Neural cell (in vitro differentiated cells): ENCODE measurements at regions not wholly inside any gene's neighbourhood (a gene's known extent, or its start where the extent isn't known, plus 50 kb on each side); places are given as distances from the start of the nearest gene placed in this dataset.

Experiments used
- H2AFZ ChIP-seq: fragments of 200-600, 300-800 bp; sonication (generic), shearing (Covaris generic); 2 replicates; pipeline ENCODE4 v1.6.0; 2014; ENCODE audit warnings: low read depth, mild to moderate bottlenecking, antibody characterized with exemption, low read length, moderate library complexity
- H3F3A ChIP-seq: fragments of 200-600 bp; shearing (Covaris generic); 2 replicates; pipeline ENCODE4 v1.6.1; 2016; ENCODE audit warnings: mild to moderate bottlenecking, moderate library complexity, mixed read lengths, antibody characterized with exemption, low read length; ENCODE audit not compliant: insufficient read depth, poor library complexity, severe bottlenecking
- H3K27ac ChIP-seq: fragments of 200-600, 300-800 bp; sonication (generic), shearing (Covaris generic); 2 replicates; pipeline ENCODE4 v1.5.1; 2014; ENCODE audit warnings: mild to moderate bottlenecking, low read length, moderate library complexity
- H3K27me3 ChIP-seq: fragments of 300-800, 200-600 bp; sonication (generic), shearing (Covaris generic); 2 replicates; pipeline ENCODE4 v1.6.0; 2014; ENCODE audit warnings: mild to moderate bottlenecking, low read depth, low read length, moderate library complexity; ENCODE audit not compliant: insufficient read depth
- H3K36me3 ChIP-seq: fragments of 300-800, 200-600 bp; sonication (generic), shearing (Covaris generic); 2 replicates; pipeline ENCODE4 v1.5.1; 2014; ENCODE audit warnings: mild to moderate bottlenecking, antibody characterized with exemption, low read length, moderate library complexity; ENCODE audit not compliant: insufficient read depth
- H3K4me2 ChIP-seq: fragments of 300-800, 200-600 bp; sonication (generic), shearing (Covaris generic); 2 replicates; pipeline ENCODE4 v1.6.0; 2014; ENCODE audit warnings: mild to moderate bottlenecking, low read length
- H3K4me3 ChIP-seq: fragments of 300-800, 200-600 bp; sonication (generic), shearing (Covaris generic); 2 replicates; pipeline ENCODE4 v1.5.1; 2014; ENCODE audit warnings: mild to moderate bottlenecking, low read length, moderate library complexity
- H3K79me2 ChIP-seq: fragments of 200-600 bp; shearing (Covaris generic); replicated peaks from 2 replicates; pipeline ENCODE4 v1.6.0; 2014; ENCODE audit warnings: mild to moderate bottlenecking, low read length, moderate library complexity; ENCODE audit not compliant: insufficient read depth
- H3K9ac ChIP-seq: fragments of 300-800, 200-600 bp; sonication (generic), shearing (Covaris generic); 2 replicates; pipeline ENCODE4 v1.6.1; 2016; ENCODE audit warnings: mild to moderate bottlenecking, low read length, mixed read lengths
- H3K9me2 ChIP-seq: fragments of 200-600 bp; shearing (Covaris generic); 2 replicates; pipeline ENCODE4 v1.6.1; 2016; ENCODE audit warnings: mild to moderate bottlenecking, low read length, mixed read lengths; ENCODE audit not compliant: insufficient read depth
- H3K9me3 ChIP-seq: fragments of 200-600, 300-800 bp; sonication (generic), shearing (Covaris generic); 2 replicates; pipeline ENCODE4 v1.6.1; 2016; ENCODE audit warnings: mild to moderate bottlenecking, mixed run types, low read length, moderate library complexity, mixed read lengths
- H4K20me1 ChIP-seq: fragments of 200-600 bp; shearing (Covaris generic); 2 replicates; pipeline ENCODE4 v1.6.1; 2016; ENCODE audit warnings: mild to moderate bottlenecking, mixed run types; ENCODE audit not compliant: insufficient read depth
- CTCF ChIP-seq: fragments of 450-650 bp; IDR thresholded peaks from 2 replicates; pipeline ENCODE4 v1.5.1; 2014; ENCODE audit warnings: antibody characterized with exemption, mild to moderate bottlenecking, moderate library complexity; ENCODE audit not compliant: poor library complexity, severe bottlenecking
- EP300 ChIP-seq: fragments of 450-650 bp; conservative IDR thresholded peaks from 2 replicates; pipeline ENCODE4 v1.6.1; 2014; ENCODE audit warnings: antibody characterized with exemption, mild to moderate bottlenecking, moderate library complexity; ENCODE audit not compliant: poor library complexity, severe bottlenecking
- EZH2 ChIP-seq: fragments of 200-600, 300-800 bp; shearing (Covaris generic), sonication (generic); IDR thresholded peaks from 2 replicates; pipeline ENCODE4 v1.6.1; 2014; ENCODE audit warnings: antibody characterized with exemption, low read length, borderline replicate concordance, mild to moderate bottlenecking; ENCODE audit not compliant: insufficient read depth, poor library complexity, severe bottlenecking
- MXI1 ChIP-seq: fragments of 450-650 bp; conservative IDR thresholded peaks from 2 replicates; pipeline ENCODE4 v1.6.1; 2014; ENCODE audit warnings: antibody characterized with exemption, mild to moderate bottlenecking; ENCODE audit not compliant: poor library complexity, severe bottlenecking
- POLR2AphosphoS5 ChIP-seq: IDR thresholded peaks from 2 replicates; pipeline ENCODE4 v1.6.1; 2012
- RAD21 ChIP-seq: fragments of 450-650 bp; conservative IDR thresholded peaks from 2 replicates; pipeline ENCODE4 v1.6.1; 2014; ENCODE audit warnings: antibody characterized with exemption, mild to moderate bottlenecking, moderate library complexity
- SMC3 ChIP-seq: fragments of 450-650 bp; conservative IDR thresholded peaks from 2 replicates; pipeline ENCODE4 v1.6.1; 2014; ENCODE audit warnings: antibody characterized with exemption, mild to moderate bottlenecking, moderate library complexity; ENCODE audit not compliant: poor library complexity
- TAF1 ChIP-seq: IDR thresholded peaks from 2 replicates; pipeline ENCODE4 v1.6.1; 2012; ENCODE audit warnings: low read depth
- TF ChIP-seq, protein P1 (sequence below): IDR thresholded peaks from 2 replicates; pipeline ENCODE4 v1.6.1; 2012; ENCODE audit warnings: borderline replicate concordance

DNA sequence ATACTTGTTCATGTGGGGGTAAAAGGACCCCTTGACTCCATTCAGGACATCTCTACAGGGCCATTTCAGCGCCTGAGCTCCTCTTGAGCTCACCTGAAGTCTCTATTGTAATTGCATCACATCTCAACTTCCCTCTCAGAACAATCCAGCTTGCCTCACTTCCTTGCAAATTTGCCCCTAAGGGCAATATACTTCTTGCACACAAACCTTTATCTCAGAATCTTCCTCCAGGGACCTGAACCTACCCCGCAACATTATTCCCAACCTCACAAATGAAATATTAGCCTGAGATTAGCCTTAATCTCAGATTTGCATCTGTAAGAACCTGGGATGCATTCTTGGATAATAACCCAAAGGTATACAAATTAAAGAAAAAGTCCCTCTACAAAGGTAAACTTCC is 159.2 kb downstream of the DRD1 start:
- H3F3A ChIP-seq, result no peaks in the 10 kb centered on the region
- no peak overlapping the region for H3K4me2 ChIP-seq
- no peak overlapping the region for H3K9ac ChIP-seq
- H4K20me1 ChIP-seq, result no peaks in the 10 kb centered on the region
- no peak overlapping the region for H2AFZ ChIP-seq
- no peaks in the 10 kb centered on the region for H3K79me2 ChIP-seq
- no peak overlapping the region for H3K27ac ChIP-seq
- H3K4me3 ChIP-seq, result no peak overlapping the region
- no peaks in the 10 kb centered on the region for H3K9me3 ChIP-seq
- TF ChIP-seq EZH2 (no peak), SMC3 (no peak), RAD21 (no peak), MXI1 (no peak), TAF1 (no peak), POLR2AphosphoS5 (no peak), EP300 (no peak), CTCF (no peak)
- TF ChIP-seq, protein P1, sequence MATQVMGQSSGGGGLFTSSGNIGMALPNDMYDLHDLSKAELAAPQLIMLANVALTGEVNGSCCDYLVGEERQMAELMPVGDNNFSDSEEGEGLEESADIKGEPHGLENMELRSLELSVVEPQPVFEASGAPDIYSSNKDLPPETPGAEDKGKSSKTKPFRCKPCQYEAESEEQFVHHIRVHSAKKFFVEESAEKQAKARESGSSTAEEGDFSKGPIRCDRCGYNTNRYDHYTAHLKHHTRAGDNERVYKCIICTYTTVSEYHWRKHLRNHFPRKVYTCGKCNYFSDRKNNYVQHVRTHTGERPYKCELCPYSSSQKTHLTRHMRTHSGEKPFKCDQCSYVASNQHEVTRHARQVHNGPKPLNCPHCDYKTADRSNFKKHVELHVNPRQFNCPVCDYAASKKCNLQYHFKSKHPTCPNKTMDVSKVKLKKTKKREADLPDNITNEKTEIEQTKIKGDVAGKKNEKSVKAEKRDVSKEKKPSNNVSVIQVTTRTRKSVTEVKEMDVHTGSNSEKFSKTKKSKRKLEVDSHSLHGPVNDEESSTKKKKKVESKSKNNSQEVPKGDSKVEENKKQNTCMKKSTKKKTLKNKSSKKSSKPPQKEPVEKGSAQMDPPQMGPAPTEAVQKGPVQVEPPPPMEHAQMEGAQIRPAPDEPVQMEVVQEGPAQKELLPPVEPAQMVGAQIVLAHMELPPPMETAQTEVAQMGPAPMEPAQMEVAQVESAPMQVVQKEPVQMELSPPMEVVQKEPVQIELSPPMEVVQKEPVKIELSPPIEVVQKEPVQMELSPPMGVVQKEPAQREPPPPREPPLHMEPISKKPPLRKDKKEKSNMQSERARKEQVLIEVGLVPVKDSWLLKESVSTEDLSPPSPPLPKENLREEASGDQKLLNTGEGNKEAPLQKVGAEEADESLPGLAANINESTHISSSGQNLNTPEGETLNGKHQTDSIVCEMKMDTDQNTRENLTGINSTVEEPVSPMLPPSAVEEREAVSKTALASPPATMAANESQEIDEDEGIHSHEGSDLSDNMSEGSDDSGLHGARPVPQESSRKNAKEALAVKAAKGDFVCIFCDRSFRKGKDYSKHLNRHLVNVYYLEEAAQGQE, result no peak
- H3K27me3 ChIP-seq, result no peaks in the 10 kb centered on the region
- no peaks in the 10 kb centered on the region for H3K9me2 ChIP-seq
- no peaks in the 10 kb centered on the region for H3K36me3 ChIP-seq

DNA sequence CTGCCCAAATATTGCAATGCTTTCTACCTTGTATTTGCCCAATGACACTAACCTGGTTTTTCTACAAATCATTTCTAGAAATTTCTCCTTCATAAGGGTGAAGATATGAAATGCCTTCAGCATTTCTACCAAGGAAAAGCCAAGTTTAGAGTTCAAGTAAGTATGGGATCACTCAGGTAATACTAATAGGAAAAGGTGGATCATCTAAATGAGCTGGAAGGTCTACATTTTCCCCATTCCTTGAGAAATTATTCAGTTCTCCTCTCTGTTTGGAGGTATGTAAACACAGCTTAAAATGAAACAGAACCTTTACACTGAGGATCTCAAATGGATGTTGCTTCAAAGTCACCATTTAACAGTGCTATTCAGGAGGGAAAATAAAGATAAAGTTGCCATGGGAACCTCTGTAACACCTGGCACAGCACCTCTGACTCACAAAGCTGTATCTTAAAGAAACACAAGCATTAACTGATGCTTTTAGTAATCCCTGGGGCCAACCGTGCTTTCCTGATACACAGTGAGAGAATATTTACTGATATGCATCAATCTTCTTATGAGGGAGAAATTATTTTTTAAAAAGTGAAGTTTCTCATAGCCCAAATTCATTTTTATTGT is 161.3 kb downstream of the DRD1 start:
- Histone ChIP-seq H3K9me3 (no peaks in the 10 kb centered on the region), H2AFZ (no peak overlapping the region), H3K27me3 (no peaks in the 10 kb centered on the region), H3K9ac (peak overlapping the region; percentile 49), H3K4me3 (peak overlapping the region; percentile 48), H3K79me2 (no peaks in the 10 kb centered on the region), H4K20me1 (no peaks in the 10 kb centered on the region), H3K9me2 (no peaks in the 10 kb centered on the region), H3K27ac (peak overlapping the region; percentile 90), H3K4me2 (peak overlapping the region; percentile 72), H3K36me3 (no peaks in the 10 kb centered on the region), H3F3A (no peaks in the 10 kb centered on the region)
- TF ChIP-seq TAF1 (no peak), POLR2AphosphoS5 (peak; percentile 39), CTCF (no peak), EP300 (peak; percentile 88), SMC3 (no peak), MXI1 (no peak), EZH2 (no peak), RAD21 (peak; percentile 32)
- TF ChIP-seq, protein P1, result no peak
